ENCODE measurements at regions not wholly inside any gene's neighbourhood (a gene's known extent, or its start where the extent isn't known, plus 50 kb on each side); places are given as distances from the start of the nearest gene placed in this dataset.

- H3K27ac ChIP-seq: no peak overlapping the region
- TF ChIP-seq CTCF (conservative IDR thresholded peaks at IDR 0.05; ENCODE audit: low read depth): no peak
- CTCF ChIA-PET: no interaction called here
- POLR2A ChIA-PET (ENCODE audit: low non-redundant PET): no interaction called here
- no peak for DNase-seq (ENCODE audit: low spot score)
These were observed 202.3 kb downstream of the KIF21A start for GRCh38 chr12:39240587-39240986.

DNA sequence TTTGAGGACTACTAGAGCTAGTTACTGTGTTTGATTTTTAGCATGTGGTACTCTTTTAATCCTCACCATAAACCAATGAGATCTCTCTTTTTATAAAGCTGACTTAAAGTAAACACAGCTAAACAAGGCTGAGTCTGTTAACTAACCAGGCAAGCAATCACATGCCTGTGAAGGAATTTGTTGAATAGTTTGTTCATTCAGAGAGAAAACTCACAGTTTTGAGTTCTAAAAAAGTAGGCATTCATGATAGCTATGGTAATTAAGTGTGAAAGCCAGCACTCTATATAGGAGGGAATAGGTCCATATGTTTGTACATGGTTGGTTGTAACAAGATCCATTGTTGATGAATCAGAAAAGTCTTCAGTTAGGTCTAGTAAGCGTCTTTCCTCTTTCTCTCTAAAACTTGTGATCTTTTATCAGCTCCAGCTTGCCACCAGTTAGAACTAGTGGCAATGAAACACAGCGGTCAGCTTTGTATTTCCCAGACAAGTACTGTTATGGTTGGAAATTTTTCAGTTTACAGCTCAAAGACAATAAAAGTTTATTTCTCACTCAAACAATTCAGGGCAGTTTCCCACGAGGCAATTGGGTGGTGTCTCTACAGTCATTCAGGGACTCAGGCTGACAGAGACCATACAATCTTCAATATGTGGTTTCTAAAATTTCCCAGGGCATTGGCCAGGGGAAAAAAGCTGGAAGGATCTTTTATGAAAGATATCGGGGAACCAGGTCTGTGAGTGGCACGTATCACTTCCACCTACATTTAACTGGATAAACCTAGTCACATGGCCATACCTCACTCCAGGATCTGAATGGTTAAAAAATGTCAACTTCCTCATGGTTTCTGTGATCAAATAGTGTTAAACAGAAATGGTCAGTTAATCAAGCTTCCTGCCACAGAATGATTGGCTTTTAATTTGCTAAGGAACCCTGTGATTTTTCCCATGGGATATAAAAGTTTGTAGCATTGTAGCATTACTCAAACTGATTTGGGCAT, 203.1 kb downstream of the KIF21A start:
- POLR2A ChIA-PET (ENCODE audit: low non-redundant PET): interaction anchor here (0.5 kb wide), 1 partner anchor 725 kb away, joined by 3 read pairs; no protein-coding TSS in a partner anchor

GRCh38 chr12:39237004-39237403, 205.9 kb downstream of the KIF21A start:
- no peak overlapping the region for H3K27ac ChIP-seq
- peak; percentile 45 for DNase-seq (ENCODE audit: low spot score)
- POLR2A ChIA-PET (ENCODE audit: low non-redundant PET): no interaction called here
- no peak for TF ChIP-seq CTCF (conservative IDR thresholded peaks at IDR 0.05; ENCODE audit: low read depth)
- CTCF ChIA-PET: no interaction called here

More for the DNA sequence above, 203.1 kb downstream of the KIF21A start:
- DNase-seq (ENCODE audit: low spot score): peak; percentile 5
- no peak for TF ChIP-seq CTCF (conservative IDR thresholded peaks at IDR 0.05; ENCODE audit: low read depth)
- no peak overlapping the region for H3K27ac ChIP-seq
- CTCF ChIA-PET: no interaction called here

- H3K27ac ChIP-seq: no peak overlapping the region
- ChIA-PET POLR2A (ENCODE audit: low non-redundant PET) (no interaction called here), CTCF (interaction anchor here (0.6 kb wide), 1 partner anchor 1325 kb away, joined by 4 read pairs; no protein-coding TSS in a partner anchor)
- peak; percentile 10 for DNase-seq (ENCODE audit: low spot score)
- TF ChIP-seq CTCF (conservative IDR thresholded peaks at IDR 0.05; ENCODE audit: low read depth): no peak
These were observed 206.7 kb downstream of the KIF21A start for GRCh38 chr12:39235990-39236767.

DNA sequence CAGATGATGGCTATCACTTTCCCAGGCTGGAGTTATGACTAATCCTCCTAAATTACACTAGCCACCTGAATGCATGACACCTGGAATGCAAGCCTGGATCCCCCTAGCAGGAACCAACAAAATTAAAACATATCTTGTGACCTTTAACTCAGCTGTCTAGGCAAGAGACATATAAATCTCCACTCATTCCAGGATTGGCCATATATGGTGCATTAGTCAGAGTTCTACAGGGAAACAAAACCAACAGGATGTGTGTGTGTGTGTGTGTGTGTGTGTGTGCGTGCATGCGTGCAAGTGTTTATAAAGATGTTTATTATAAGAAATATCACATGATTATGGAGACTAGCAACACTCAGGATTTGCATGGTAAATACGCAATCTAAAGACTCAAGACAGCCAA, 212.8 kb downstream of the KIF21A start:
- H3K27ac ChIP-seq: no peak overlapping the region
- ChIA-PET CTCF (no interaction called here), POLR2A (ENCODE audit: low non-redundant PET) (no interaction called here)
- no peak for TF ChIP-seq CTCF (conservative IDR thresholded peaks at IDR 0.05; ENCODE audit: low read depth)
- DNase-seq (ENCODE audit: low spot score): peak; percentile 13

GRCh38 chr12:39227218-39227617, 215.7 kb downstream of the KIF21A start:
- no peak overlapping the region for H3K27ac ChIP-seq
- ChIA-PET CTCF (interaction anchor here (0.9 kb wide), 1 partner anchor 17 kb away, joined by 3 read pairs; no protein-coding TSS in a partner anchor), POLR2A (ENCODE audit: low non-redundant PET) (no interaction called here)
- no peak for TF ChIP-seq CTCF (conservative IDR thresholded peaks at IDR 0.05; ENCODE audit: low read depth)
- no peak for DNase-seq (ENCODE audit: low spot score)

Data from RWPE1 (cell line).